HepG2 (cell line): ENCODE measurements at regions not wholly inside any gene's neighbourhood (a gene's known extent, or its start where the extent isn't known, plus 50 kb on each side); places are given as distances from the start of the nearest gene placed in this dataset.

Source experiments
- ATAC-seq: fragments of 200-7000 bp; cut with Tn5 transposase; 3 replicates; pipeline ENCODE4 v1.9.1; 2020; ENCODE audit warnings: mild to moderate bottlenecking, moderate library complexity
- BruUV-seq: library from RNA; stranded (reverse); fragments of 400-500 nt; replicated peaks from 2 replicates; lab custom pipeline; 2021; lab: Mats Ljungman, UMichigan
- CTCF ChIA-PET: fragments of 300-600 bp; formaldehyde crosslinking; extraction: SDS; loops from one replicate; lab custom pipeline; 2021; ENCODE audit warnings: low total read pairs, inconsistent platforms, low intra/inter-chr PET ratio; lab: Yijun Ruan, JAX
- POLR2A ChIA-PET: fragments of 350-600 bp; sonication (Branson Sonifier 250); formaldehyde crosslinking; loops from one replicate; lab custom pipeline; 2020; ENCODE audit warnings: antibody characterized with exemption, inconsistent platforms; lab: Yijun Ruan, JAX
- DNase-seq: peaks from one replicate; pipeline ENCODE4 v3.0.0-alpha.2; 2015; ENCODE audit warnings: low spot score
- FAIRE-seq: peaks from 3 replicates; lab custom pipeline; 2011; peaks lifted over from hg19 to GRCh38; lab: Jason Lieb, UNC
- H2AFZ ChIP-seq: one replicate; pipeline ENCODE4 v1.6.1; 2011; ENCODE audit warnings: low read length, inconsistent platforms
- H3K27ac ChIP-seq: fragments of 300-600 bp; 3 replicates; pipeline ENCODE4 v1.8.0; 2011; ENCODE audit warnings: mixed run types, mild to moderate bottlenecking, mixed read lengths, low read length, inconsistent platforms; ENCODE audit not compliant: insufficient read depth; ENCODE audit errors: extremely low read length
- H3K27me3 ChIP-seq, 2 experiments: fragments of 200-600 bp in 1 of 2; 2 replicates in 1 of 2; 3 replicates in 1 of 2; pipeline versions ENCODE4 v1.6.0 to v1.8.0; 2011; ENCODE audit warnings: low read length in 2 of 2, mild to moderate bottlenecking in 2 of 2, moderate library complexity in 2 of 2, inconsistent platforms in 1 of 2; ENCODE audit not compliant: insufficient read depth in 2 of 2, control insufficient read depth in 1 of 2
- H3K36me3 ChIP-seq, 2 experiments: fragments of 200-600 bp in 1 of 2; replicated peaks in 1 of 2; 2 replicates in 1 of 2; 3 replicates in 1 of 2; pipeline versions ENCODE4 v1.5.1 to v1.8.0; 2011; ENCODE audit warnings: low read length in 2 of 2, inconsistent platforms in 1 of 2; ENCODE audit not compliant: insufficient read depth in 2 of 2, control insufficient read depth in 1 of 2
- H3K4me1 ChIP-seq: 2 replicates; pipeline ENCODE4 v1.5.1; 2012; ENCODE audit warnings: low read length, inconsistent platforms; ENCODE audit not compliant: insufficient read depth
- H3K4me2 ChIP-seq: 2 replicates; pipeline ENCODE4 v1.6.0; 2011; ENCODE audit warnings: low read depth, low read length, inconsistent platforms
- H3K4me3 ChIP-seq, 3 experiments: fragments of 200-600 bp in 1 of 3; sonication (generic), shearing (Covaris generic) in 1 of 3; replicated peaks in 1 of 3; 2 replicates each; pipeline ENCODE4 v1.5.1; 2011 to 2016; ENCODE audit warnings: low read length in 3 of 3, inconsistent platforms in 2 of 3, low read depth in 2 of 3, mild to moderate bottlenecking in 2 of 3, control low read depth in 1 of 3, mixed read lengths in 1 of 3; ENCODE audit not compliant: insufficient read depth in 1 of 3
- H3K79me2 ChIP-seq: one replicate; pipeline ENCODE4 v1.6.1; 2011; ENCODE audit warnings: low read length, inconsistent platforms; ENCODE audit not compliant: insufficient read depth
- H3K9ac ChIP-seq: 2 replicates; pipeline ENCODE4 v1.6.0; 2011; ENCODE audit warnings: mild to moderate bottlenecking, low read depth, low read length, inconsistent platforms; ENCODE audit not compliant: insufficient read depth
- H3K9me3 ChIP-seq: 2 replicates; pipeline ENCODE4 v1.5.1; 2012; ENCODE audit warnings: mild to moderate bottlenecking, low read length
- H4K20me1 ChIP-seq: 2 replicates; pipeline ENCODE4 v1.6.0; 2011; ENCODE audit warnings: inconsistent platforms, mild to moderate bottlenecking, low read length, moderate library complexity; ENCODE audit not compliant: insufficient read depth
- FOXA3 ChIP-seq: IDR thresholded peaks from 2 replicates; pipeline ENCODE4 v1.6.1; 2016; ENCODE audit warnings: missing genetic modification reagents, missing compliant biosample characterization
- HMG20B ChIP-seq: conservative IDR thresholded peaks from 2 replicates; pipeline ENCODE4 v1.6.1; 2016; ENCODE audit warnings: missing genetic modification reagents, missing compliant biosample characterization
- PHB2 ChIP-seq: fragments of 450-650 bp; IDR thresholded peaks from 2 replicates; pipeline ENCODE4 v1.6.1; 2018; ENCODE audit not compliant: partially characterized antibody
- TCF7L2 ChIP-seq: IDR thresholded peaks from 2 replicates; pipeline ENCODE4 v1.6.1; 2011; ENCODE audit warnings: mild to moderate bottlenecking, low read depth, low read length, moderate library complexity
- ZNF224 ChIP-seq: sonication (generic); formaldehyde crosslinking; IDR thresholded peaks from 2 replicates; pipeline ENCODE4 v1.5.0; 2020; ENCODE audit warnings: mild to moderate bottlenecking, missing genetic modification reagents
- ZNF235 ChIP-seq: sonication (generic); formaldehyde crosslinking; IDR thresholded peaks from 2 replicates; pipeline ENCODE4 v1.8.1; 2023; ENCODE audit warnings: mild to moderate bottlenecking, missing genetic modification reagents, borderline replicate concordance
- ZNF260 ChIP-seq: sonication (generic); formaldehyde crosslinking; IDR thresholded peaks from 2 replicates; pipeline ENCODE4 v1.4.0; 2020; ENCODE audit warnings: missing genetic modification reagents, low read depth, mild to moderate bottlenecking, borderline replicate concordance
- ZNF891 ChIP-seq: sonication (generic); formaldehyde crosslinking; IDR thresholded peaks from 2 replicates; pipeline ENCODE4 v1.5.0; 2020; ENCODE audit warnings: mild to moderate bottlenecking, missing genetic modification reagents
- in situ Hi-C: cut with HindIII; loops from 2 replicates; pipeline ENCODE4 v1.10.0; 2017; ENCODE audit warnings: low pct_unique_long_range_greater_than_20kb; ENCODE audit not compliant: extremely low pct_ligation_motif_present
- intact Hi-C: fragments of 100-400 bp; cut with micrococcal nuclease; formaldehyde crosslinking; loops from one replicate; pipeline ENCODE4 v1.10.0; 2022; ENCODE audit not compliant: unreplicated experiment
- TF ChIP-seq, protein P1 (sequence below): sonication (generic); formaldehyde crosslinking; IDR thresholded peaks from 2 replicates; pipeline ENCODE4 v1.4.0; 2020; ENCODE audit warnings: mild to moderate bottlenecking, missing genetic modification reagents
- TF ChIP-seq, protein P2 (sequence below): sonication (generic); formaldehyde crosslinking; IDR thresholded peaks from 2 replicates; pipeline ENCODE4 v1.8.1; 2023; ENCODE audit warnings: mild to moderate bottlenecking, missing genetic modification reagents
- TF ChIP-seq, protein P3 (sequence below): sonication (generic); formaldehyde crosslinking; IDR thresholded peaks from 2 replicates; pipeline ENCODE4 v1.8.0; 2022; ENCODE audit warnings: mild to moderate bottlenecking, missing genetic modification reagents; ENCODE audit not compliant: insufficient replicate concordance

DNA sequence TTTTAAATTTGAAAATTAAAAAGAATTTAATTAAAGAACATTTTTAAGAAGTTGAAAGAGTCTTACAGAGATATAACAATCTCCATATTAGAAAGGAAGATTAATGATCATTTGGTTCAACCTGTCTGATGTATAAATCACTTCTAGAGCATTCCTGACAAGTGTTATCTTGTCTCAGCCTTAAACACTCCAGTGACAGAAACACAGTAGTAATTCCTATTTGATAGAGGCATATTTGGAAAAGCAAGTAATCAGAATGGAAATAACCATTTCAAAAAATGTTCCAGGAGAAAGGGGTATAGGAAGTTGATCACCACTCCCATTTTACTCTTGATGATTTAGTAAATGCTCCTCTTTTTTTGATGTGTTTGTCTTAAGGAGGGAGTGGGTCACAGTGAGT is 213.1 kb upstream of the FAM3C start:
- peaks cover 10% of the 10 kb centered on the region; the same call in 1 of the 2 replicates for H3K4me1 ChIP-seq
- H3K4me3 ChIP-seq, result no peak overlapping the region
- no peaks in the 10 kb centered on the region for H4K20me1 ChIP-seq
- TF ChIP-seq ZNF224 (CRISPR knock-in tag) (no peak), HMG20B (CRISPR knock-in tag) (no peak), FOXA3 (CRISPR knock-in tag) (no peak), TCF7L2 (no peak), ZNF260 (CRISPR knock-in tag) (no peak), ZNF891 (CRISPR knock-in tag) (no peak), ZNF235 (CRISPR knock-in tag) (no peak), PHB2 (no peak)
- TF ChIP-seq, protein P1, sequence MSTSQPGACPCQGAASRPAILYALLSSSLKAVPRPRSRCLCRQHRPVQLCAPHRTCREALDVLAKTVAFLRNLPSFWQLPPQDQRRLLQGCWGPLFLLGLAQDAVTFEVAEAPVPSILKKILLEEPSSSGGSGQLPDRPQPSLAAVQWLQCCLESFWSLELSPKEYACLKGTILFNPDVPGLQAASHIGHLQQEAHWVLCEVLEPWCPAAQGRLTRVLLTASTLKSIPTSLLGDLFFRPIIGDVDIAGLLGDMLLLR (CRISPR knock-in tag), result no peak
- TF ChIP-seq, protein P2, sequence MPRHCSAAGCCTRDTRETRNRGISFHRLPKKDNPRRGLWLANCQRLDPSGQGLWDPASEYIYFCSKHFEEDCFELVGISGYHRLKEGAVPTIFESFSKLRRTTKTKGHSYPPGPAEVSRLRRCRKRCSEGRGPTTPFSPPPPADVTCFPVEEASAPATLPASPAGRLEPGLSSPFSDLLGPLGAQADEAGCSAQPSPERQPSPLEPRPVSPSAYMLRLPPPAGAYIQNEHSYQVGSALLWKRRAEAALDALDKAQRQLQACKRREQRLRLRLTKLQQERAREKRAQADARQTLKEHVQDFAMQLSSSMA (CRISPR knock-in tag), result no peak
- TF ChIP-seq, protein P3, sequence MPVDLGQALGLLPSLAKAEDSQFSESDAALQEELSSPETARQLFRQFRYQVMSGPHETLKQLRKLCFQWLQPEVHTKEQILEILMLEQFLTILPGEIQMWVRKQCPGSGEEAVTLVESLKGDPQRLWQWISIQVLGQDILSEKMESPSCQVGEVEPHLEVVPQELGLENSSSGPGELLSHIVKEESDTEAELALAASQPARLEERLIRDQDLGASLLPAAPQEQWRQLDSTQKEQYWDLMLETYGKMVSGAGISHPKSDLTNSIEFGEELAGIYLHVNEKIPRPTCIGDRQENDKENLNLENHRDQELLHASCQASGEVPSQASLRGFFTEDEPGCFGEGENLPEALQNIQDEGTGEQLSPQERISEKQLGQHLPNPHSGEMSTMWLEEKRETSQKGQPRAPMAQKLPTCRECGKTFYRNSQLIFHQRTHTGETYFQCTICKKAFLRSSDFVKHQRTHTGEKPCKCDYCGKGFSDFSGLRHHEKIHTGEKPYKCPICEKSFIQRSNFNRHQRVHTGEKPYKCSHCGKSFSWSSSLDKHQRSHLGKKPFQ (CRISPR knock-in tag), result no peak
- H3K36me3 ChIP-seq, result no peaks in the 10 kb centered on the region
- no peak for ATAC-seq
- H3K4me2 ChIP-seq, result no peak overlapping the region
- intact Hi-C loops (no loop called here), in situ Hi-C loops (loop anchor here (10.0 kb wide), 1 partner anchor 386 kb away; no protein-coding TSS in a partner anchor)
- FAIRE-seq, result no peak
- H3K9ac ChIP-seq, result no peak overlapping the region
- ChIA-PET POLR2A (no interaction called here), CTCF (no interaction called here)
- no peak overlapping the region for H2AFZ ChIP-seq
- no TSS peak for BruUV-seq
- H3K27ac ChIP-seq, result no peak overlapping the region
- no peaks in the 10 kb centered on the region for H3K27me3 ChIP-seq
- DNase-seq, result no peak
- no peaks in the 10 kb centered on the region for H3K9me3 ChIP-seq
- H3K79me2 ChIP-seq, result no peaks in the 10 kb centered on the region
